ENCODE measurements at regions not wholly inside any gene's neighbourhood (a gene's known extent, or its start where the extent isn't known, plus 50 kb on each side); places are given as distances from the start of the nearest gene placed in this dataset.

GRCh38 chr6:54060286-54060685 lies 51.0 kb upstream of the MLIP start:
- Histone ChIP-seq H3K4me2 (ENCODE audit: low read length) (no peak overlapping the region), H3K9me3 (ENCODE audit: control insufficient read depth in 1 of 2, insufficient read depth in 1 of 2, low read depth in 1 of 2, low read length in 2 of 2) (no peaks in the 10 kb centered on the region), H3K9ac (ENCODE audit: low read length) (no peak overlapping the region), H3K4me3 (replicated peaks in 1 of 2; ENCODE audit: low read depth in 1 of 2, low read length in 2 of 2) (no peak overlapping the region), H3K36me3 (ENCODE audit: control insufficient read depth in 1 of 2, insufficient read depth in 2 of 2, low read length in 2 of 2) (no peaks in the 10 kb centered on the region), H3K27ac (ENCODE audit: low read depth, low read length) (no peak overlapping the region), H4K20me1 (ENCODE audit: insufficient read depth) (no peaks in the 10 kb centered on the region), H3K4me1 (ENCODE audit: control insufficient read depth in 1 of 2, insufficient read depth in 2 of 2, low read length in 2 of 2) (no peaks in the 10 kb centered on the region), H2AFZ (ENCODE audit: low read depth, low read length, poor library complexity, severe bottlenecking) (no peak overlapping the region), H3K79me2 (ENCODE audit: insufficient read depth, low read length) (no peaks in the 10 kb centered on the region), H3K9me2 (ENCODE audit: insufficient read depth) (no peaks in the 10 kb centered on the region), H3K27me3 (ENCODE audit: insufficient read depth, low read length) (no peaks in the 10 kb centered on the region)
- BruUV-seq (replicated peaks), result no TSS peak
- CTCF ChIA-PET, result no interaction called here
- TF ChIP-seq EGR1 (IDR thresholded peaks at IDR 0.05; ENCODE audit: low read depth) (no peak), ZBTB33 (IDR thresholded peaks at IDR 0.05; ENCODE audit: extremely low read depth, insufficient replicate concordance, low read length) (no peak), YY1 (IDR thresholded peaks at IDR 0.05; ENCODE audit: extremely low read depth, insufficient replicate concordance, low read depth, low read length) (no peak), POLR2AphosphoS5 (IDR thresholded peaks at IDR 0.05; ENCODE audit: low read depth, low read length) (no peak), REST (IDR thresholded peaks at IDR 0.05; ENCODE audit: low read depth) (no peak), ZNF274 (IDR thresholded peaks at IDR 0.05; ENCODE audit: low read depth, low read length) (no peak), ATF3 (IDR thresholded peaks at IDR 0.05) (no peak), ZFX (IDR thresholded peaks at IDR 0.05) (no peak), CBX3 (IDR thresholded peaks at IDR 0.05; ENCODE audit: low read depth) (no peak), EZH2 (IDR thresholded peaks at IDR 0.05) (no peak), FOSL1 (IDR thresholded peaks at IDR 0.05; ENCODE audit: low read depth) (no peak), CTCF (IDR thresholded peaks at IDR 0.05 in 2 of 3, conservative IDR thresholded peaks at IDR 0.05 in 1 of 3; ENCODE audit: borderline replicate concordance in 1 of 3, insufficient read depth in 1 of 3, low read depth in 2 of 3, low read length in 2 of 3) (no peak), MAX (IDR thresholded peaks at IDR 0.05) (no peak), SIN3A (IDR thresholded peaks at IDR 0.05; ENCODE audit: low read depth) (no peak)
- ATAC-seq, result no peak
- DNase-seq (ENCODE audit: low read depth, low spot score), result no peak
- intact Hi-C loops (cut with micrococcal nuclease), result no loop called here
- RAD21 ChIA-PET (ENCODE audit: low non-redundant PET in 1 of 2, low total read pairs in 2 of 2, uncharacterized antibody in 2 of 2, unreplicated experiment in 2 of 2), result no interaction called here
- POLR2A ChIA-PET, result no interaction called here
